Tibial artery (tissue), 4 donors: ENCODE measurements at regions not wholly inside any gene's neighbourhood (a gene's known extent, or its start where the extent isn't known, plus 50 kb on each side); places are given as distances from the start of the nearest gene placed in this dataset.

Source experiments
- DNase-seq, 2 donors: peaks; one replicate each; pipeline ENCODE4 v3.0.0-alpha.2; 2019
- H3K27ac ChIP-seq, 2 donors: fragments of 200-600 bp; sonication (generic) in 1 of 2; 1 replicate in 1 of 2; 2 replicates in 1 of 2; pipeline ENCODE4 v1.5.1; 2018 to 2019; ENCODE audit warnings: mild to moderate bottlenecking in 1 of 2
- H3K27me3 ChIP-seq, 2 donors: fragments of 200-600 bp; sonication (generic) in 1 of 2; one replicate each; pipeline versions ENCODE4 v1.5.1 to v1.6.0; 2016 to 2019
- H3K36me3 ChIP-seq, 3 donors: fragments of 200-600 bp; sonication (generic) in 2 of 3; one replicate each; pipeline ENCODE4 v1.5.1; 2016 to 2019; ENCODE audit warnings: mild to moderate bottlenecking in 2 of 3
- H3K4me1 ChIP-seq, 4 donors: fragments of 200-600 bp; sonication (generic) in 2 of 4; 1 replicate in 3 of 4; 2 replicates in 1 of 4; pipeline ENCODE4 v1.5.1; 2016 to 2019
- H3K4me3 ChIP-seq, 2 donors: fragments of 200-600 bp; sonication (generic) in 1 of 2; 1 replicate in 1 of 2; 2 replicates in 1 of 2; pipeline ENCODE4 v1.5.1; 2018 to 2019; ENCODE audit warnings: mild to moderate bottlenecking in 2 of 2
- H3K9me3 ChIP-seq, 3 donors: fragments of 200-600 bp; sonication (generic) in 1 of 3; one replicate each; pipeline ENCODE4 v1.5.1; 2016 to 2019
- CTCF ChIP-seq, 2 experiments: fragments of 200-600 bp in 1 of 2; fragments of 450-650 bp in 1 of 2; IDR thresholded peaks; one replicate each; pipeline ENCODE4 v1.5.1; 2017 to 2019; ENCODE audit warnings: antibody characterized with exemption in 2 of 2, mild to moderate bottlenecking in 1 of 2, moderate library complexity in 1 of 2
- intact Hi-C: fragments of 100-400 bp; cut with DNase I; formaldehyde crosslinking; loops from one replicate; pipeline ENCODE4 v1.15.0; 2023; ENCODE audit warnings: low total_unique reads

DNA sequence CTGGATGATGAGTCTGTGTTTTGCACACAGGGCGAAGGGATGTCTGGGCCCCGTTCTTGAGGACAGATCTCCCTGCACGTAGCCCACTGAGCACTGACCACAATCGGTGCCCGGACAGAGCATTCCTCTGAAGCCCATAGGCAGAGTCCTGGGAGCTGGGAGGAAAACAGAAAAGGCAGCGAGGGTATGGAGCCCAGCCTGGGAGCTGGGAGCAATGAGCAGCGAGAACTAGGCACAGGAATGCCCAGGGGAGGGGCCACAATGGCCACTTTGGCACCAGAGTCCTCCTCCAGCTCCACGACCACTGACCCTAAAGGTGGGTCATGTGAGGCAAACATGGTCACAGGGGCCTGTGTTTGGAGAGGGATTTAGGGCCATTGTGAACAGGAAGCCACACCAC is 333.9 kb downstream of the EIPR1 start:
- H3K9me3 ChIP-seq: no peaks in the 10 kb centered on the region
- H3K4me1 ChIP-seq: no peaks in the 10 kb centered on the region
- no peaks in the 10 kb centered on the region for H3K36me3 ChIP-seq
- peaks cover 0 to 13% of the 10 kb centered on the region in 2 donors for H3K27me3 ChIP-seq
- no peak overlapping the region for H3K27ac ChIP-seq
- intact Hi-C loops: no loop called here
- no peak for TF ChIP-seq CTCF (IDR thresholded peaks at IDR 0.05)
- no peak for DNase-seq
- no peak overlapping the region for H3K4me3 ChIP-seq

- Histone ChIP-seq H3K4me3 (no peak overlapping the region), H3K4me1 (no peaks in the 10 kb centered on the region), H3K36me3 (no peaks in the 10 kb centered on the region), H3K27ac (no peak overlapping the region), H3K27me3 (peaks cover 0 to 13% of the 10 kb centered on the region in 2 donors), H3K9me3 (no peaks in the 10 kb centered on the region)
- DNase-seq: no peak
- TF ChIP-seq CTCF (IDR thresholded peaks at IDR 0.05): no peak
- intact Hi-C loops: no loop called here
These were observed 334.7 kb downstream of the EIPR1 start for GRCh38 chr2:3042601-3043585.

- intact Hi-C loops: no loop called here
- Histone ChIP-seq H3K36me3 (no peaks in the 10 kb centered on the region), H3K4me3 (no peak overlapping the region), H3K27ac (no peak overlapping the region), H3K27me3 (peaks cover 0 to 13% of the 10 kb centered on the region in 2 donors), H3K9me3 (no peaks in the 10 kb centered on the region), H3K4me1 (no peaks in the 10 kb centered on the region)
- DNase-seq: no peak
- TF ChIP-seq CTCF (IDR thresholded peaks at IDR 0.05): no peak
These were observed 335.6 kb downstream of the EIPR1 start for GRCh38 chr2:3041841-3042600.

GRCh38 chr2:3041246-3041645 is 336.4 kb downstream of the EIPR1 start:
- no peak for TF ChIP-seq CTCF (IDR thresholded peaks at IDR 0.05)
- Histone ChIP-seq H3K36me3 (no peaks in the 10 kb centered on the region), H3K9me3 (no peaks in the 10 kb centered on the region), H3K4me1 (no peaks in the 10 kb centered on the region), H3K4me3 (no peak overlapping the region), H3K27me3 (peaks cover 0 to 13% of the 10 kb centered on the region in 2 donors), H3K27ac (no peak overlapping the region)
- intact Hi-C loops: no loop called here
- no peak for DNase-seq

- TF ChIP-seq CTCF (IDR thresholded peaks at IDR 0.05): no peak
- Histone ChIP-seq H3K4me3 (no peak overlapping the region), H3K27ac (no peak overlapping the region), H3K4me1 (no peaks in the 10 kb centered on the region), H3K9me3 (no peaks in the 10 kb centered on the region), H3K27me3 (peaks cover 0 to 13% of the 10 kb centered on the region in 2 donors), H3K36me3 (no peaks in the 10 kb centered on the region)
- intact Hi-C loops: no loop called here
- no peak for DNase-seq
These were observed 337.0 kb downstream of the EIPR1 start for GRCh38 chr2:3040496-3041140.
